ENCODE measurements at regions not wholly inside any gene's neighbourhood (a gene's known extent, or its start where the extent isn't known, plus 50 kb on each side); places are given as distances from the start of the nearest gene placed in this dataset.
"Not testable (repeated sequence)": the region's sequence is repeated elsewhere in the genome, so short reads cannot be mapped to it uniquely, and the experiment has no call there.

GRCh38 chr9:129305246-129305645 lies 127.2 kb upstream of the IER5L start:
- Histone ChIP-seq H3K4me3 (no peak overlapping the region), H3K4me1 (no peaks in the 10 kb centered on the region), H3K27me3 (no peaks in the 10 kb centered on the region), H3K36me3 (replicated peaks in 1 of 2; ENCODE audit: insufficient read depth in 1 of 2, low read depth in 2 of 2) (no peaks in the 10 kb centered on the region), H3K27ac (no peak overlapping the region), H3K9me3 (no peaks in the 10 kb centered on the region)
- 79 to 84% methylated on average over 8 of the region's 8 CpGs for WGBS, 2 donors
- no peak for TF ChIP-seq POLR2A (IDR thresholded peaks at IDR 0.05)
- TF ChIP-seq, protein P1, sequence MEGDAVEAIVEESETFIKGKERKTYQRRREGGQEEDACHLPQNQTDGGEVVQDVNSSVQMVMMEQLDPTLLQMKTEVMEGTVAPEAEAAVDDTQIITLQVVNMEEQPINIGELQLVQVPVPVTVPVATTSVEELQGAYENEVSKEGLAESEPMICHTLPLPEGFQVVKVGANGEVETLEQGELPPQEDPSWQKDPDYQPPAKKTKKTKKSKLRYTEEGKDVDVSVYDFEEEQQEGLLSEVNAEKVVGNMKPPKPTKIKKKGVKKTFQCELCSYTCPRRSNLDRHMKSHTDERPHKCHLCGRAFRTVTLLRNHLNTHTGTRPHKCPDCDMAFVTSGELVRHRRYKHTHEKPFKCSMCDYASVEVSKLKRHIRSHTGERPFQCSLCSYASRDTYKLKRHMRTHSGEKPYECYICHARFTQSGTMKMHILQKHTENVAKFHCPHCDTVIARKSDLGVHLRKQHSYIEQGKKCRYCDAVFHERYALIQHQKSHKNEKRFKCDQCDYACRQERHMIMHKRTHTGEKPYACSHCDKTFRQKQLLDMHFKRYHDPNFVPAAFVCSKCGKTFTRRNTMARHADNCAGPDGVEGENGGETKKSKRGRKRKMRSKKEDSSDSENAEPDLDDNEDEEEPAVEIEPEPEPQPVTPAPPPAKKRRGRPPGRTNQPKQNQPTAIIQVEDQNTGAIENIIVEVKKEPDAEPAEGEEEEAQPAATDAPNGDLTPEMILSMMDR (IDR thresholded peaks at IDR 0.05), result no peak
- ATAC-seq (no peak), DNase-seq (no peak)
- intact Hi-C loops (cut with DNase I), result no loop called here

- Histone ChIP-seq H3K4me3 (no peak overlapping the region), H3K27me3 (no peaks in the 10 kb centered on the region), H3K27ac (no peak overlapping the region), H3K9me3 (no peaks in the 10 kb centered on the region), H3K36me3 (replicated peaks in 1 of 2; ENCODE audit: insufficient read depth in 1 of 2, low read depth in 2 of 2) (no peaks in the 10 kb centered on the region), H3K4me1 (no peaks in the 10 kb centered on the region)
- DNase-seq (no peak), ATAC-seq (no peak)
- TF ChIP-seq, protein P1 (IDR thresholded peaks at IDR 0.05), result no peak
- no peak for TF ChIP-seq POLR2A (IDR thresholded peaks at IDR 0.05)
- 89 to 92% methylated on average over 4 of the region's 4 CpGs for WGBS, 2 donors
- intact Hi-C loops (cut with DNase I), result no loop called here
Measured at GRCh38 chr9:129301941-129302340, 123.9 kb upstream of the IER5L start.

GRCh38 chr9:129296195-129296594 lies 118.1 kb upstream of the IER5L start:
- H3K36me3 ChIP-seq (replicated peaks in 1 of 2; ENCODE audit: insufficient read depth in 1 of 2, low read depth in 2 of 2); H3K27me3 ChIP-seq; intact Hi-C loops (cut with DNase I); H3K27ac ChIP-seq; H3K4me3 ChIP-seq; H3K4me1 ChIP-seq; ATAC-seq; DNase-seq; H3K9me3 ChIP-seq: not testable (repeated sequence)
- 70 to 71% methylated on average over 3 of the region's 3 CpGs for WGBS, 2 donors

- ATAC-seq (no peak), DNase-seq (no peak)
- no peak for TF ChIP-seq POLR2A (IDR thresholded peaks at IDR 0.05)
- TF ChIP-seq, protein P1 (IDR thresholded peaks at IDR 0.05), result no peak
- WGBS, 2 donors, result 78 to 84% methylated on average over 8 to 11 of the region's 11 CpGs
- Histone ChIP-seq H3K27me3 (no peaks in the 10 kb centered on the region), H3K9me3 (no peaks in the 10 kb centered on the region), H3K4me3 (no peak overlapping the region), H3K27ac (no peak overlapping the region), H3K36me3 (replicated peaks in 1 of 2; ENCODE audit: insufficient read depth in 1 of 2, low read depth in 2 of 2) (no peaks in the 10 kb centered on the region), H3K4me1 (peaks cover 7% of the 10 kb centered on the region)
- intact Hi-C loops (cut with DNase I), result no loop called here
Measured at GRCh38 chr9:129291041-129291501, 113.0 kb upstream of the IER5L start.

- DNase-seq, result no peak
Measured at GRCh38 chr9:129290606-129291005, 112.5 kb upstream of the IER5L start.

More at GRCh38 chr9:129290606-129291005, 112.5 kb upstream of the IER5L start:
- Histone ChIP-seq H3K9me3 (no peaks in the 10 kb centered on the region), H3K27ac (no peak overlapping the region), H3K27me3 (no peaks in the 10 kb centered on the region), H3K36me3 (replicated peaks in 1 of 2; ENCODE audit: insufficient read depth in 1 of 2, low read depth in 2 of 2) (no peaks in the 10 kb centered on the region), H3K4me1 (peaks cover 7% of the 10 kb centered on the region), H3K4me3 (no peak overlapping the region)
- intact Hi-C loops (cut with DNase I), result no loop called here
- ATAC-seq, result no peak
- TF ChIP-seq, protein P1 (IDR thresholded peaks at IDR 0.05), result no peak
- no peak for TF ChIP-seq POLR2A (IDR thresholded peaks at IDR 0.05)
- WGBS, 2 donors, result 78 to 85% methylated on average over 16 of the region's 16 CpGs

Data from body of pancreas (tissue), 4 donors.